Rectal smooth muscle tissue (tissue), 1 donor: ENCODE measurements at regions not wholly inside any gene's neighbourhood (a gene's known extent, or its start where the extent isn't known, plus 50 kb on each side); places are given as distances from the start of the nearest gene placed in this dataset.

Experiments used
- H3K27ac ChIP-seq: one replicate; pipeline ENCODE4 v1.7.0; 2013; ENCODE audit warnings: low read depth, low read length, inconsistent platforms
- H3K27me3 ChIP-seq: one replicate; pipeline ENCODE4 v1.7.0; 2013; ENCODE audit warnings: low read length; ENCODE audit not compliant: control insufficient read depth, insufficient read depth
- H3K36me3 ChIP-seq: one replicate; pipeline ENCODE4 v1.7.0; 2013; ENCODE audit warnings: low read length; ENCODE audit not compliant: control insufficient read depth, insufficient read depth
- H3K4me1 ChIP-seq: one replicate; pipeline ENCODE4 v1.7.0; 2013; ENCODE audit warnings: low read length; ENCODE audit not compliant: control insufficient read depth, insufficient read depth
- H3K4me3 ChIP-seq: one replicate; pipeline ENCODE4 v1.7.0; 2013; ENCODE audit warnings: low read length
- H3K9ac ChIP-seq: one replicate; pipeline ENCODE4 v1.7.0; 2013; ENCODE audit warnings: low read length

DNA sequence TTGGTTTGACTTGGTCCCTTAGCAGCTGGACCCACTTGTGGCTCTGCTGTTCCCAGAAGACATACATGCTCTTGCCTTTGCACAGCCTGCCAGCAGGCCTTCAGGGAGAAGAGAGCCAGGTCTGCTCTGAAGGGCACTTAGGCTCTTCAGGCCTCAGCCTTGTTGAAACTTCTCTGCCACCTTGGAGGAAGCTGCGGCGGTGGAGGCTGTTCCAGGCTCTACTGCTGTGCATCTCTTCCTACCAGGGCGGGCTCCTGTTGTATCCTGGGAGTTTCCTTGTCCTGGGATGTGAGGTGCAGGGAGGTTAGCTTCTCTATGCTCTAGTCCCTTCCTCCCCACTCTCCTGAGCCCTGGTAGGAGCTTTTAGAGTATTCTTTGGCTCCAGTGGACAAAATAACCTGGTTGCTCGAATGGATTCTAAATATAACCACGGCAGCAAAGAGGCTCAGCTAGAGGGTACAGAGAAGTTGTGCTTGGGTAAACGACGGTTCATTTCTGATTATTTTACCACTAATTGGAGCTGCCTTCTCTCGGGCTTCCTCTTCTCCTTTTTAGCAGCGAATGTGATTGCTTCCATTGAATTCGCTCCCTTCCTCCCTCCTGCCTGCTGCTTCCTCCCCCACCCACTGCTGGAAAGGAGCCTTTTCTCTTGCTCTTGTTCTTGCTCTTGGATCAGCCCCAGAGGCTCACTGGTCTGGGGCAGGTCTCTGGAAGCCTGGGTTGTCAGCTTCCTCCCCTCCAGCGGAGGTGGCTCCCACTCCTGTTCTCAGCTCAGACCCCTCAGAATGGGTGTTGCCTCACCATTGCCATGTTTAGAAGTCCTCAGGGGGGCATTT, 126.6 kb upstream of the CACNA1E start:
- no peak overlapping the region for H3K4me3 ChIP-seq
- H3K36me3 ChIP-seq: no peaks in the 10 kb centered on the region
- H3K27ac ChIP-seq: no peak overlapping the region
- no peak overlapping the region for H3K9ac ChIP-seq
- no peaks in the 10 kb centered on the region for H3K27me3 ChIP-seq
- no peaks in the 10 kb centered on the region for H3K4me1 ChIP-seq

DNA sequence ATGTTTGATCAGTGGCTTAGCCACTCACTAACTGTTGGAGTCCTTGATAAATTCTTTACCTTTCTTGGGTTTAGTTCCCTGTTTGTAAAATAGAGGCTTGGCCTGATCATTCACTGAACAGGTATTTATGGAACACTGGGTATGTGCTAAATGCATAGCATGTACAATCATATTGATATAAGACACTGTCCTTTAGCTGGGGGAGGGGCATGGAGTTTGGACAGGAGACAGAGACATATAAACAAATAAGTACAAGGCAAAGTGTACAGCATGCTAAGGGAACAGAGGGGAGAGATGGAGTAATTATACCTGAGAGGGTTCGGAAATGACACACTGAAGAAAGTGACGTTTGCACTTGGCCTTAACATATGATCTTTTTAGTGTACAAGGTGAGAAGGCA, 124.3 kb upstream of the CACNA1E start:
- Histone ChIP-seq H3K27ac (no peak overlapping the region), H3K27me3 (no peaks in the 10 kb centered on the region), H3K9ac (no peak overlapping the region), H3K4me1 (no peaks in the 10 kb centered on the region), H3K4me3 (no peak overlapping the region), H3K36me3 (no peaks in the 10 kb centered on the region)

DNA sequence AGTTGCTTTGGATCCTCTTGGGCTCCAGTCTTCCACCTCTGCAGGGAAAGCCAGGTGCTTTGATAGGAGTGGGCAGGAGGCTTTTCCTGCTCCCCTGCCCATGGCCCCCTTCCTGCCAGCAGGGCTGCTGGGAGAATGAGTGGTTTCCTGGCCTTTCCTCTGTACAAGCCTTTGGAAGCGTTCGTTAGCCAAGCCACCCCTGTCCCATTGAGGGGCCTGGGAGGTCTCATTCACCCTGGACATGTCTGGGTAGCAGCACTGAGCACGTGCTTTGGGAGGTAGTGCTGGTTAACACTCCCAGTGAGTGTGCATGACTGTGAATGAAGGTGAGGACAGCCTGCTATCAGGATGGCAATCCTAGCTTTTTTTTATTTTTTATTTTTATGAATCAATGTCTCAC, 118.5 kb upstream of the CACNA1E start:
- Histone ChIP-seq H3K9ac (no peak overlapping the region), H3K4me1 (no peaks in the 10 kb centered on the region), H3K36me3 (no peaks in the 10 kb centered on the region), H3K4me3 (no peak overlapping the region), H3K27ac (no peak overlapping the region), H3K27me3 (no peaks in the 10 kb centered on the region)

DNA sequence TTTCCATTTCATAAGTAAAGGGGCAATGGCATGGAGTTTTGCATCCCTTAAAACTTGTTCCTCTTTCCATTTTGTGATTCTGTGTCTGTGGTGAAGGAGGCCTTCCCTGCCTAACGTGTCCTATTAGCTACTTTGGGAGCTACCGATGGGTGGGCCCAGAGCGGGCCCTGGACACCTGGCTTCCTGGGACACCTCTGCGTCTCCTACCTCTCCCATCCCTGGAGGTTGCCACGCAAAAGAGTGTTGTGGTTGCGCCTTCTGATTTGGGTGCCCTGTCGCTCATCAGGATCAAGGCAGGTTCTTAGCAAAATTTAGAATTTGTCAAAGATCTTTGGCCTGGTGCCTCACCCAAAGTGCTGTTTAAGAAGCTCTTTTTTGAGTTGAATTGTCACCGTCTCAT, 116.4 kb upstream of the CACNA1E start:
- Histone ChIP-seq H3K27ac (no peak overlapping the region), H3K4me1 (no peaks in the 10 kb centered on the region), H3K4me3 (no peak overlapping the region), H3K9ac (no peak overlapping the region), H3K27me3 (no peaks in the 10 kb centered on the region), H3K36me3 (no peaks in the 10 kb centered on the region)

DNA sequence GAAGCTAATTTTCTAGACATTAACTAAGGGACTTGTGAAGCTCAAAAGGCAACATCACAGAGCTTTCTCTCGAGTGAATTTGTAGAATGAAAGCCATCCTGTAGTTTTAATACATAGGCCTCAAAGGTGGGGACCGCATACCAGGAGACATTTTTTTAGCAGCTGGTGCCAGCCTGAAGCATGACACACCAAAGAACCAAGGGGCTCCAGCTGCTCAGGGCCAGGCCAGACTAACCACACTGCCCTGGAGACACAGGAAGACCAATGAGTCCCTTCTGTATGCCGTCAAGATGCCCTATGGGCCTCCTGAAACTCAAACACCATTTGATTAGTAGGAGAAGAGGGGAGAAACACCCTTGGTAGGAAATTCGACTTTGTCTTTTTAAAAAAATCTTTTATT, 113.9 kb upstream of the CACNA1E start:
- no peak overlapping the region for H3K27ac ChIP-seq
- H3K4me1 ChIP-seq: no peaks in the 10 kb centered on the region
- no peaks in the 10 kb centered on the region for H3K27me3 ChIP-seq
- H3K4me3 ChIP-seq: no peak overlapping the region
- no peak overlapping the region for H3K9ac ChIP-seq
- no peaks in the 10 kb centered on the region for H3K36me3 ChIP-seq

DNA sequence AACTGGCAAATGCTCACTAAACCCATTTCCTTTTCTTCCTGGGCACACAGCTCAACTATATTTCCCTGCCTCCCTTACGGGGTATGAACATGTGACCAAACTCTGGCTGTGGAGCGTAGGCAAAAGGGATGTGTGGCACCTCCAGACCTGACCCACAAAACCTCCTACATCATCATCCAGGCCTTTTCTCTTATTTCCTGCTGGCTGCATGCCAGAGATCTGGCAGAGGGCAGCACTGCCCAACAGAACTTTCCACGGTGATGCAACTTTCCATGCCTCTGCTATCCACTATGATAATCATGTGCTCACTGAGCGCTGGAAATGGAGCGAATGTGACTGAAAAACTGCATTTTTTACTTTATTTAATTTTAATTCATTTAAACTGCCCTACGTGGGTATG, 99.6 kb upstream of the CACNA1E start:
- H3K9ac ChIP-seq: no peak overlapping the region
- H3K36me3 ChIP-seq: no peaks in the 10 kb centered on the region
- H3K4me1 ChIP-seq: no peaks in the 10 kb centered on the region
- no peak overlapping the region for H3K4me3 ChIP-seq
- H3K27me3 ChIP-seq: no peaks in the 10 kb centered on the region
- H3K27ac ChIP-seq: no peak overlapping the region

DNA sequence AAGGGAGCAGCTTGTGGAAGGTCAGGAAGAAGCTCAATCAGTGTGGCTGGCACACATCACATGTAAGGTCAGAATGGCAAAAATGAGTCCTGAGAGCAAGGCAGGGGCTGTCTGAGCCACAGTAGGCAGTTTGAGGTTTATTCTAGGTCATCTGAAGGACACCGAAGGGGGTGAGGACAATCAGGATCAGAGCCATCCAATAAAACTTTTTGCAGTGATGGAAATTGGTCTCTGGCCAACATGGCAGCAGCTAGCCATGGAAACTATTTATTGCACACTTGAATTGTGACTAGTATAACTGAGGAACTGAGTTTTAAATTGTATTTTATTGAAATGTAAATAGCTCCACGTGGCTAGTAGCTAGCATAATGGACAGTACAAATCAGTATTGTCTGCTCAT, 97.0 kb upstream of the CACNA1E start:
- no peaks in the 10 kb centered on the region for H3K27me3 ChIP-seq
- H3K4me1 ChIP-seq: no peaks in the 10 kb centered on the region
- H3K9ac ChIP-seq: no peak overlapping the region
- no peak overlapping the region for H3K4me3 ChIP-seq
- H3K36me3 ChIP-seq: no peaks in the 10 kb centered on the region
- H3K27ac ChIP-seq: no peak overlapping the region

DNA sequence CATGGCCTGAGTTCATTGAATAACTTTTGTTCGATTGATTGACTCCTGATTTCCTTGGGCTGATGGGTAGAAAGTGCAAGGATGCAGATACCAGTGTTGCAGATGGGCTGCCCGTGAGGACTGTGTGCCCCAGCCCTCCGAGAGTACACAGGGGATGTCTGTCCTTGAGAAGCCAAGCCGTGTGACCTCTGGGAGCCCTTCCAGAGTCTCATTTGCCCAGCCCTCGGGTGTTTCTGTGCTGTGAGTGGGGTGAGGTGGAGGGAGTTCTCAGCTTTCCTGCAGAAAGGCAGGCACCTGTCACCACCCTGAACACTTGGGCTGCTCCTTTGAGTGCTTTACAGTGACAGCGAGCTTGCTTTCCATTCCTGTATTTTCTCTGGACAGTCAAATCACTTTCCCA, 96.4 kb upstream of the CACNA1E start:
- Histone ChIP-seq H3K27me3 (no peaks in the 10 kb centered on the region), H3K4me1 (no peaks in the 10 kb centered on the region), H3K36me3 (no peaks in the 10 kb centered on the region), H3K4me3 (no peak overlapping the region), H3K27ac (no peak overlapping the region), H3K9ac (no peak overlapping the region)

DNA sequence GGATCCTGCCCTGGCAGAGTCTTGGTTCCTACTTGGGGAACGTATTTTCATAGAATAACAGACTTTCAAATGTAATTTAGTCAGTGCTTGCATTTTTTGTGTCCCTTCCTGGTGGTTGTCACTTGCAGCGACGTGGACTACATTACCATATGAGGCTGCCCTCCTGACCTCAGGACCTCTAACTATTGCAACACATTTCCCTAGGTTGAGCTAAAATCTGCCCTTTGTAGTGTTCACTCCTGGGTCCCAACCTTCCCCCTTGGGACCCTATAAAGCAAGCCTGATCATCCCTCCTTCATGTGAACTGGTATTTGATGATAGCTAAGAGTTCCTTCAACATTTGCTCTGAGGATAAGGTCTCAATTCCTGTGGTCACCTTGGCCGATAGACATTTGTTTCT, 95.6 kb upstream of the CACNA1E start:
- Histone ChIP-seq H3K27ac (no peak overlapping the region), H3K4me3 (no peak overlapping the region), H3K27me3 (no peaks in the 10 kb centered on the region), H3K9ac (no peak overlapping the region), H3K36me3 (no peaks in the 10 kb centered on the region), H3K4me1 (no peaks in the 10 kb centered on the region)

DNA sequence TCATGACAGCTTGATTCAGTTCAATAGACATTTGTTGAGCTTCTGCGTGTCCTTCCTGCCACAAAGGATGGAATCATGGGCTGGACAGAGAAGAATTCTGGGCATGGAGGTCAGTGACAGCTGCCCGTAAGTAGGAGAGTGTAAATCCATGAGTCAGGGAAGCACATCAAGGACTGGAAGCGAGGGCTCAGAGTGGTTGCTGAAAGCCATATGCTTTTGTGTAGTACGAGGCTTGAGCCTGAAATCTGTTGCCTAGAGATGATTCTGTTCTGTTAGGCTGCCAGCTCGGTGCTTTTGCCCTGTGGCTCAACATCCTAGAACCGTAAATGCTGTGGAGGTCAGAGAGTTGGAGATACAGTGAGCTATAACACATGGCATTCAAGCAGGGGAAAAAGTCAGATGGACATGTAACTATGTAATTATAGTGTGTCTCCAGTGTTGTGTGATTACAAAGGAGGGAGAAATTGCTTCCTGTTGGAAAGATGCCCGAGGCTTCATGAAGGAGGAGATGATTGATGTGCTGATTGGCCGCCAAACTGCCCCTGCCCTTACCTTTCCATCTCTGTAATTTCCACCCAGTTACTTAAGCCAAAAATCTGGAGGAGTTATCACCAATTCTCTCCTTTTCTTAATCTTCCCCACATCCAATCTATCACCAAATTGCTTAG, 92.8 kb upstream of the CACNA1E start:
- Histone ChIP-seq H3K27me3 (no peaks in the 10 kb centered on the region), H3K36me3 (no peaks in the 10 kb centered on the region), H3K4me1 (no peaks in the 10 kb centered on the region), H3K27ac (no peak overlapping the region), H3K4me3 (no peak overlapping the region), H3K9ac (no peak overlapping the region)

DNA sequence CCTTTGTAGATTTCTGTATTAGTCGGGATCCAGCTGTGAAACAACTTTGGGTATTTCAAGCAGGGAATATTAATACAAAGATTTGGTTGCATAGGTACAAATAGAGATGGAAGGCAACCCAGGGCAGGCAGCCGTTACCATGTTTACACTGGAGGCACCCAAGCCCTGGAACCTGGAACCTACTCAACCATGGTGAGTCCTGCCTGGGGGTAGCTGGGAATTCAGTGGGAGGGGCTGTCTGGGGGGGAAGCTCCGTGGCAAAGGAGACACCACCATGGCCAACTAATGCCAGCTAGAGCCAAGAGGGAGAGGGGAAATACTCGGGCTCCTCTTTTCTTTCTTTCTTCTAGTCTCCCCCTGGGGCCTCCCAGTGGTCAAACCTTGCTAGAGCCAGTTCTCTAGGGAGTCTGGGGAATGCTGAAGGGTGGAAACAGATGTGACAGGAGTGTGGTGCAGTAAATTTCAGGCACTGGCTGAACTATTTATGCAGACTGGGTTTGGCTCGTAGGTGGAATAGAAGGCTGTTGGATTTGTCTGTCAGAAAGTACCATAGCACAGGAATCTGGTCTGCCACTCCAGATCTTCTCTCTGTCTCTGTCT, 91.9 kb upstream of the CACNA1E start:
- H3K36me3 ChIP-seq: no peaks in the 10 kb centered on the region
- no peak overlapping the region for H3K27ac ChIP-seq
- no peaks in the 10 kb centered on the region for H3K4me1 ChIP-seq
- H3K4me3 ChIP-seq: no peak overlapping the region
- H3K9ac ChIP-seq: no peak overlapping the region
- H3K27me3 ChIP-seq: no peaks in the 10 kb centered on the region

DNA sequence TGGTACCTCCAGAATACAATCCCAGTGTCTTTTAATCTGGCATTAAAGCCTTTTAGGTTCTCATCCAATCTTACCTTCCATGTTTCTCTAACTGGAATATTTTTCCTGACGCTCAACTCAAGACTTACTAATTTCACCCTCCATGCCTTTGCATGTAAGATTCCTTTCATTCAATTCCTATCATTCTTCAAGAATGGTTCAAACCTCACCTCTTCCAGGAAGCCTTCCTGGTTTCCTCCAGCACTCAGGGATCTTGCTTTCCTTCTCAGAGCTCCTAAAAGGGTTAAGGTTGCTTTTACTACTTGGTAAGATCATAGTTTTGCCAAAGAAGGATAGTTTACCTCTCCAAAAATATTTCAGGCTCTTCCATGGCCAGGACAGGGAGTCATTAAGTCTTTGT, 91.2 kb upstream of the CACNA1E start:
- H3K36me3 ChIP-seq: no peaks in the 10 kb centered on the region
- no peaks in the 10 kb centered on the region for H3K4me1 ChIP-seq
- no peak overlapping the region for H3K9ac ChIP-seq
- H3K4me3 ChIP-seq: no peak overlapping the region
- no peak overlapping the region for H3K27ac ChIP-seq
- no peaks in the 10 kb centered on the region for H3K27me3 ChIP-seq
